GM20000 (cell line): ENCODE measurements at regions not wholly inside any gene's neighbourhood (a gene's known extent, or its start where the extent isn't known, plus 50 kb on each side); places are given as distances from the start of the nearest gene placed in this dataset.

Experiments
- DNase-seq: peaks from one replicate; pipeline ENCODE4 v3.0.0; 2012; ENCODE audit warnings: low spot score
- TF ChIP-seq, protein P1 (sequence below): IDR thresholded peaks from 2 replicates; pipeline ENCODE4 v1.5.1; 2012; ENCODE audit warnings: mild to moderate bottlenecking, control low read depth; ENCODE audit errors: extremely low read depth, missing control alignments

GRCh38 chr11:112381578-112381977 is 120.9 kb upstream of the PLET1 start:
- DNase-seq: no peak
- TF ChIP-seq, protein P1, sequence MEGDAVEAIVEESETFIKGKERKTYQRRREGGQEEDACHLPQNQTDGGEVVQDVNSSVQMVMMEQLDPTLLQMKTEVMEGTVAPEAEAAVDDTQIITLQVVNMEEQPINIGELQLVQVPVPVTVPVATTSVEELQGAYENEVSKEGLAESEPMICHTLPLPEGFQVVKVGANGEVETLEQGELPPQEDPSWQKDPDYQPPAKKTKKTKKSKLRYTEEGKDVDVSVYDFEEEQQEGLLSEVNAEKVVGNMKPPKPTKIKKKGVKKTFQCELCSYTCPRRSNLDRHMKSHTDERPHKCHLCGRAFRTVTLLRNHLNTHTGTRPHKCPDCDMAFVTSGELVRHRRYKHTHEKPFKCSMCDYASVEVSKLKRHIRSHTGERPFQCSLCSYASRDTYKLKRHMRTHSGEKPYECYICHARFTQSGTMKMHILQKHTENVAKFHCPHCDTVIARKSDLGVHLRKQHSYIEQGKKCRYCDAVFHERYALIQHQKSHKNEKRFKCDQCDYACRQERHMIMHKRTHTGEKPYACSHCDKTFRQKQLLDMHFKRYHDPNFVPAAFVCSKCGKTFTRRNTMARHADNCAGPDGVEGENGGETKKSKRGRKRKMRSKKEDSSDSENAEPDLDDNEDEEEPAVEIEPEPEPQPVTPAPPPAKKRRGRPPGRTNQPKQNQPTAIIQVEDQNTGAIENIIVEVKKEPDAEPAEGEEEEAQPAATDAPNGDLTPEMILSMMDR: no peak

GRCh38 chr11:112382561-112382960 is 121.9 kb upstream of the PLET1 start:
- DNase-seq: no peak
- TF ChIP-seq, protein P1: no peak

- TF ChIP-seq, protein P1: no peak
- no peak for DNase-seq
These were observed 127.8 kb upstream of the PLET1 start for GRCh38 chr11:112388496-112388895.

GRCh38 chr11:112391086-112391485 is 130.4 kb upstream of the PLET1 start:
- DNase-seq: no peak
- TF ChIP-seq, protein P1: no peak

- TF ChIP-seq, protein P1: no peak
- DNase-seq: no peak
These were observed 132.2 kb upstream of the PLET1 start for GRCh38 chr11:112392904-112393303.

DNA sequence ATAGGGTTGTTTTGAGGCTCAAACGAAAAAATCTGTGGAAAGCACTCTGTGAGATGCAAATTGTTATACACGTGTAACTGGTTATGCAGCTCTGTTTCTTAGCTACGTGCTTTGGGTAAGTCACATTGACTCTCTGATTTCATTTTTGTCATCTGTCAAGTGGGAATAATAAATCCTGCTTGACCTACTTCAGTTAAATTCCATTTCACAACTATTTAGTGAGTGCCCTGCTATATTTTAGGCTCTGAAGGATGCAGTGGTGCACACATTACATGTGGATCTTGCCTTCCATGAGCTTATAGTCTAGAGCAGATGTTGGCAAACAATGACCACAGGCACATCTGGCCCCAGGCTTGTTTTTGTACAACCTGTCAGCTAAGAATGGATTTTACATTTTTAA is 133.6 kb upstream of the PLET1 start:
- TF ChIP-seq, protein P1: no peak
- DNase-seq: no peak

DNA sequence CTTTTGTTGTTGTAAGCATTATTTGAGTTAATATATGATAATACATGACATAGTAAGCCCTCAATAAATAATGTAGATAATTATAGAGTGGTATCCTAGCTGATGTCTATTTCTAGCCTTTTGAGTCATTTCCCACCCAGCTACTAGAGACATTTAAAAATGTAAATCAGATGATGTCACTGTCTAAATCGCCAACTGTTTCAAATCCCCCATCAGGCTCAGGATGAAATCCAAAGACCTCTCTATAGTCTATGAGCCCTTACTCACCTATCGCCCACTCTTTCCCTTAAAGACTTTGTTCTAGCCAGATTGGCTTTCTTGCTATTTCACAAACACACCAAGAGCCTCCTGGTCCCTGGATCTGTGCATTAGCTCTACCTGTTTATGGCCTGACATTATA is 135.4 kb upstream of the PLET1 start:
- no peak for DNase-seq
- TF ChIP-seq, protein P1: no peak
